ENCODE measurements at regions not wholly inside any gene's neighbourhood (a gene's known extent, or its start where the extent isn't known, plus 50 kb on each side); places are given as distances from the start of the nearest gene placed in this dataset.

DNA sequence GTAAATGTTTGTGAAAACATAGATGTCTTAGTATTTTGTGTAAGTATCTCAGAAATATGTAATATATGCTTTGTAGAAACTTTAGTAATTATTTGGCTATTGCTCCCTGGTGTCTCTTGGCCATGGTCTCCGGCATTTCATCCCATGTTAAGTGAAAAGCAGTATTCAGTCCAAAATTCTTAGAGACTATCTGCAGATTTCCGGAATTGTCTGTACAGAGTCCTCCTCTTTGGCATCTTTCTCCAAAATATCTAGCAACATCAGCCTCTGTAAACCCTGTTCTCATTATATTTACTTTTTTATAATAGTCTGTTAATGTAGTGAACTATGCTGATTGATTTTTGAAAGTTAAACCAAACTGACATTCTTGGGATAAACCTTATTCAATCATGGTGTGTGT, 352.7 kb downstream of the ARPP21 start:
- no peaks in the 10 kb centered on the region for H3K27me3 ChIP-seq (replicated peaks; ENCODE audit: insufficient read depth)
- no peaks in the 10 kb centered on the region for H3K9me3 ChIP-seq
- H3K36me3 ChIP-seq = no peaks in the 10 kb centered on the region
- no peak overlapping the region for H3K4me3 ChIP-seq
- intact Hi-C loops (cut with DNase I) = no loop called here
- H3K4me1 ChIP-seq (replicated peaks) = no peaks in the 10 kb centered on the region
- 72% methylated on average over 2 of the region's 2 CpGs for WGBS
- TF ChIP-seq POLR2A (IDR thresholded peaks at IDR 0.05) (no peak), POLR2AphosphoS5 (IDR thresholded peaks at IDR 0.05) (no peak)
- TF ChIP-seq, protein P1, sequence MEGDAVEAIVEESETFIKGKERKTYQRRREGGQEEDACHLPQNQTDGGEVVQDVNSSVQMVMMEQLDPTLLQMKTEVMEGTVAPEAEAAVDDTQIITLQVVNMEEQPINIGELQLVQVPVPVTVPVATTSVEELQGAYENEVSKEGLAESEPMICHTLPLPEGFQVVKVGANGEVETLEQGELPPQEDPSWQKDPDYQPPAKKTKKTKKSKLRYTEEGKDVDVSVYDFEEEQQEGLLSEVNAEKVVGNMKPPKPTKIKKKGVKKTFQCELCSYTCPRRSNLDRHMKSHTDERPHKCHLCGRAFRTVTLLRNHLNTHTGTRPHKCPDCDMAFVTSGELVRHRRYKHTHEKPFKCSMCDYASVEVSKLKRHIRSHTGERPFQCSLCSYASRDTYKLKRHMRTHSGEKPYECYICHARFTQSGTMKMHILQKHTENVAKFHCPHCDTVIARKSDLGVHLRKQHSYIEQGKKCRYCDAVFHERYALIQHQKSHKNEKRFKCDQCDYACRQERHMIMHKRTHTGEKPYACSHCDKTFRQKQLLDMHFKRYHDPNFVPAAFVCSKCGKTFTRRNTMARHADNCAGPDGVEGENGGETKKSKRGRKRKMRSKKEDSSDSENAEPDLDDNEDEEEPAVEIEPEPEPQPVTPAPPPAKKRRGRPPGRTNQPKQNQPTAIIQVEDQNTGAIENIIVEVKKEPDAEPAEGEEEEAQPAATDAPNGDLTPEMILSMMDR (IDR thresholded peaks at IDR 0.05) = no peak
- no peak for DNase-seq (ENCODE audit: low spot score)
- no peak overlapping the region for H3K27ac ChIP-seq

DNA sequence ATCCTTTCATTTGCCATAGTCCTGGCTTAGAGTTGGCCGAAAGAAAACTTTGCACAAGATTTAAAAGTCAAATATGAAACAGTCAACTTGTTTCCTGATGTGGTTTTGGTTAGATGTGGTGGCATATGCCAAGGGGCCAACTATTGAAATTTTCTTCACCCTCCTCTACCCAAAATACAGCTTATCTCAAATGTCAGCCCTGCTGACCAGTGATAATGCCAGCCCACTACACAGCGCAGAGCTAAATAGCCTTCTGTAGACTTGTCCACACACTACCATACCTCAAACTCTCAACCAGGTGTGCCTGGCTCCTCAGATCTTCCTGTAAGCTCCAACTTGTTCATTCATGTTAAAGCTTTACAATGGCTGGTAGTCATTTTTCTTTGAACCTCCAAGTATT, 368.5 kb upstream of the STAC start:
- Histone ChIP-seq H3K4me1 (replicated peaks) (no peaks in the 10 kb centered on the region), H3K27me3 (replicated peaks; ENCODE audit: insufficient read depth) (no peaks in the 10 kb centered on the region), H3K9me3 (no peaks in the 10 kb centered on the region), H3K27ac (no peak overlapping the region), H3K4me3 (no peak overlapping the region), H3K36me3 (no peaks in the 10 kb centered on the region)
- intact Hi-C loops (cut with DNase I) = no loop called here
- 43% methylated on average over 2 of the region's 2 CpGs for WGBS
- TF ChIP-seq POLR2AphosphoS5 (IDR thresholded peaks at IDR 0.05) (no peak), POLR2A (IDR thresholded peaks at IDR 0.05) (no peak)
- TF ChIP-seq, protein P1 (IDR thresholded peaks at IDR 0.05) = no peak
- no peak for DNase-seq (ENCODE audit: low spot score)

DNA sequence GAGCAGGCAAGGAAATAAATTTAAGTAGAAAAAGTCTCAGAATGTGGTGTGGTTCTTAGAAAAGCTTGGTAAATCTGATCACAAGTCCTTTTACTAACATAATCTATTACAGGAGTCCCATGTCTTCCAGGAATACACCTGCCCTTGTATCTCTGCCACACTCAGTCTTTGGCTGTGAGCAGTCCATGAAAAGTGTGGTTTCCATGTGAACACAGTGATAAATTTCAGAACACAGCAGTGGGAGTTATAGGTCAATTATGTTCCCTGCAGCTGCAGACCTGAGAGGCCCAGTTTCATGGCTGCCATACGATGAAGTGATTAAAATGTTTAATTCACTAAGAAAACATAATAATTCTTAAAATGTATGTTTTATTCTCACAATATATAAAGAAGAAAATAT, 366.9 kb upstream of the STAC start:
- no peak overlapping the region for H3K4me3 ChIP-seq
- TF ChIP-seq, protein P1 (IDR thresholded peaks at IDR 0.05) = no peak
- TF ChIP-seq POLR2A (IDR thresholded peaks at IDR 0.05) (no peak), POLR2AphosphoS5 (IDR thresholded peaks at IDR 0.05) (no peak)
- H3K36me3 ChIP-seq = no peaks in the 10 kb centered on the region
- 40% methylated on average over 1 of the region's 1 CpG for WGBS
- intact Hi-C loops (cut with DNase I) = no loop called here
- no peaks in the 10 kb centered on the region for H3K27me3 ChIP-seq (replicated peaks; ENCODE audit: insufficient read depth)
- H3K4me1 ChIP-seq (replicated peaks) = no peaks in the 10 kb centered on the region
- no peaks in the 10 kb centered on the region for H3K9me3 ChIP-seq
- no peak for DNase-seq (ENCODE audit: low spot score)
- H3K27ac ChIP-seq = no peak overlapping the region

DNA sequence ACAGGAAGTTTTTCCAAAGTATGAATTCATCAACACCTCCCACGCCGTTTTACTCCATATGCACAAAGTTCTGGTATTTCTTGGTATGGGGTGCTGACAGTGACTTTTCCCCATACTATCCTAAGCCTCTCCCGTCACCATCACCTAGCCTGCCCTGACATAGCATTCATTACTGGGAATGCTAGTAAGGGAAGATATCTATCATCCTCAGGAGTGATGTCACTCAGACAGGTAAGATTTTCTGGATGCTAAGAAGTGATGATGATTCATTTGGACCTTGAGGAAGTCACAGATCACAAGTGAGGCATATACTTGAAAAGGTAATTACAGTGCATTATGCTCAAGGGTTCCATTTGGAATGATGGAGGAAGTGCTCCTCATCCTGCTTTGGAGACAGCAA, 355.1 kb upstream of the STAC start:
- Histone ChIP-seq H3K27ac (no peak overlapping the region), H3K4me1 (replicated peaks) (no peaks in the 10 kb centered on the region), H3K36me3 (no peaks in the 10 kb centered on the region), H3K27me3 (replicated peaks; ENCODE audit: insufficient read depth) (no peaks in the 10 kb centered on the region), H3K9me3 (no peaks in the 10 kb centered on the region), H3K4me3 (no peak overlapping the region)
- no peak for DNase-seq (ENCODE audit: low spot score)
- WGBS = 83% methylated on average over 3 of the region's 3 CpGs
- TF ChIP-seq POLR2AphosphoS5 (IDR thresholded peaks at IDR 0.05) = no peak
- intact Hi-C loops (cut with DNase I) = no loop called here

DNA sequence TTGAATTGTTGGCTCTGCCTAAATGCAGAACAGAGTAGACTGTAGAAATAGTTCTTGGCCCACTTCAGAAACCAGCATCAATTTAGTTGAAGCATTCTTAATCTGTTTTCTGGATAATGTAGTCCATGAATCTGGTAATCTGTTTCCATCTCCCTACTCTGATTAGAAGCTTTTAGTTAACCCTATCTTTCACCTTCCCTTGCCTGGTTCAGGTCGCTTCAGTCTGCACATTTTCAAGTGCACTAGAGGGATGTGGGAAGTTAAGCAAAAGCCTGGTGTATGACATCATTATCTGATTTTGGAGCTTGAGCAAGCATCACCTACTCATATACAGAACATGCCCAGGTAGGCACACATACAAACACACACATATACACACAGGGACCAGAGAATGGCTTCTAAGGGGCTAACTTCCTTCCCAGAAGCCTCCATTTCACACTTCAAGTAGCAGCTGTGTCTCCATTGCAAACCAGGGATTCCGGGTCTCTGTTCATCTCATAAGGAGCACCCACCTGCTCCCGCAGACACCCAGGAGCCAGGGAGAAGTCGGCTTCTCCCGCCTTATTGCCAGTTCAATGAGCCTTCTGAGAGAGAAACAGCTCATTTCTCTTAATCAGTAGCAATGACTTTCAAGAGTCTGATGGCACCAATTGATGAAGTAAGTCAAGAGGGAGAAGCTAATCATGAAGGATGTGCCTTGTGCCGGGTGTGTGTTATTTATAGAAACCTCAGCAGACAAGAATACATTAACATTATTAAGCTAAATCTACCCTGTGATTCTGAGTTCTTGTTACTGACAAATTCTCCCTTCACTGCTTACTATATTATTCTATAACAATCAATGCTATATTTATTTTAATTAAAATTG, 347.9 kb upstream of the STAC start:
- Histone ChIP-seq H3K36me3 (no peaks in the 10 kb centered on the region), H3K9me3 (no peaks in the 10 kb centered on the region), H3K27me3 (replicated peaks; ENCODE audit: insufficient read depth) (no peaks in the 10 kb centered on the region), H3K4me1 (replicated peaks) (no peaks in the 10 kb centered on the region), H3K4me3 (no peak overlapping the region), H3K27ac (no peak overlapping the region)
- TF ChIP-seq POLR2A (IDR thresholded peaks at IDR 0.05) (no peak), POLR2AphosphoS5 (IDR thresholded peaks at IDR 0.05) (no peak)
- TF ChIP-seq, protein P1 (IDR thresholded peaks at IDR 0.05) = no peak
- DNase-seq (ENCODE audit: low spot score) = no peak
- intact Hi-C loops (cut with DNase I) = no loop called here
- WGBS = 94% methylated on average over 6 of the region's 6 CpGs
